CD14-positive monocyte (primary cell): ENCODE measurements at regions not wholly inside any gene's neighbourhood (a gene's known extent, or its start where the extent isn't known, plus 50 kb on each side); places are given as distances from the start of the nearest gene placed in this dataset.

ENCODE experiments used
- DNase-seq, 3 donors: peaks; one replicate each; pipeline ENCODE4 v3.0.0-alpha.2; 2011 to 2022
- H2AFZ ChIP-seq: 2 replicates; pipeline ENCODE4 v1.6.0; 2012; ENCODE audit warnings: mild to moderate bottlenecking, low read depth, low read length, inconsistent platforms; ENCODE audit not compliant: insufficient read depth, poor library complexity, severe bottlenecking
- H3K27ac ChIP-seq, 2 donors: 1 replicate in 1 of 2; 2 replicates in 1 of 2; pipeline ENCODE4 v1.5.1; 2012 to 2013; ENCODE audit warnings: low read length in 2 of 2, control low read depth in 1 of 2, inconsistent platforms in 1 of 2, low read depth in 1 of 2, mild to moderate bottlenecking in 1 of 2
- H3K27me3 ChIP-seq, 2 donors: one replicate each; pipeline versions ENCODE4 v1.6.0 to v1.6.1; 2011 to 2013; ENCODE audit warnings: low read length in 2 of 2; ENCODE audit not compliant: control insufficient read depth in 2 of 2, insufficient read depth in 2 of 2
- H3K36me3 ChIP-seq, 2 donors: replicated peaks in 1 of 2; 1 replicate in 1 of 2; 2 replicates in 1 of 2; pipeline versions ENCODE4 v1.5.1 to v1.6.1; 2012 to 2013; ENCODE audit warnings: low read length in 2 of 2, control low read depth in 1 of 2, inconsistent platforms in 1 of 2, mild to moderate bottlenecking in 1 of 2; ENCODE audit not compliant: insufficient read depth in 2 of 2, control insufficient read depth in 1 of 2
- H3K4me1 ChIP-seq, 2 donors: 1 replicate in 1 of 2; 2 replicates in 1 of 2; pipeline versions ENCODE4 v1.5.1 to v1.6.1; 2012 to 2013; ENCODE audit warnings: low read length in 2 of 2, control low read depth in 1 of 2, inconsistent platforms in 1 of 2, mild to moderate bottlenecking in 1 of 2, moderate library complexity in 1 of 2; ENCODE audit not compliant: insufficient read depth in 2 of 2, control insufficient read depth in 1 of 2
- H3K4me2 ChIP-seq: replicated peaks from 2 replicates; pipeline ENCODE3; 2012; ENCODE audit warnings: low read length, moderate library complexity, mild to moderate bottlenecking; ENCODE audit not compliant: poor library complexity, severe bottlenecking; ENCODE audit errors: extremely low read depth
- H3K4me3 ChIP-seq, 3 experiments: fragments of 200-600 bp in 1 of 3; sonication (generic) in 1 of 3; replicated peaks in 1 of 3; 1 replicate in 2 of 3; 2 replicates in 1 of 3; pipeline ENCODE4 v1.5.1; 2011 to 2013; ENCODE audit warnings: low read length in 3 of 3, mild to moderate bottlenecking in 3 of 3, control low read depth in 2 of 3, low read depth in 2 of 3, inconsistent platforms in 1 of 3, moderate library complexity in 1 of 3
- H3K79me2 ChIP-seq: 2 replicates; pipeline ENCODE4 v1.6.0; 2012; ENCODE audit warnings: mild to moderate bottlenecking, control low read depth, inconsistent platforms, low read length, moderate library complexity; ENCODE audit not compliant: insufficient read depth
- H3K9ac ChIP-seq: 2 replicates; pipeline ENCODE4 v1.6.0; 2017; ENCODE audit warnings: low read length, mild to moderate bottlenecking; ENCODE audit not compliant: insufficient read depth, poor library complexity, severe bottlenecking
- H3K9me3 ChIP-seq, 2 donors: replicated peaks in 1 of 2; 1 replicate in 1 of 2; 2 replicates in 1 of 2; pipeline versions ENCODE4 v1.5.1 to v1.6.1; 2012 to 2013; ENCODE audit warnings: low read length in 2 of 2, control low read depth in 1 of 2; ENCODE audit not compliant: control insufficient read depth in 1 of 2, insufficient read depth in 1 of 2
- H4K20me1 ChIP-seq: 2 replicates; pipeline ENCODE4 v1.6.0; 2012; ENCODE audit warnings: mild to moderate bottlenecking, low read length, control low read depth, moderate library complexity; ENCODE audit not compliant: insufficient read depth
- H3K27ac Mint-ChIP-seq, 7 donors: one replicate each; pipeline ENCODE4 v1.8.0; 2020; ENCODE audit warnings: mild to moderate bottlenecking in 7 of 7, mixed read lengths in 7 of 7, moderate library complexity in 6 of 7, inconsistent platforms in 2 of 7
- H3K27me3 Mint-ChIP-seq, 3 donors: one replicate each; pipeline ENCODE4 v1.8.0; 2021 to 2022; ENCODE audit warnings: low read depth in 3 of 3, mild to moderate bottlenecking in 3 of 3, mixed read lengths in 3 of 3, moderate library complexity in 3 of 3, inconsistent platforms in 1 of 3
- H3K36me3 Mint-ChIP-seq, 2 donors: one replicate each; pipeline ENCODE4 v1.8.0; 2020; ENCODE audit warnings: mixed read lengths in 2 of 2, inconsistent platforms in 1 of 2, mild to moderate bottlenecking in 1 of 2
- H3K4me1 Mint-ChIP-seq: one replicate; pipeline ENCODE4 v1.8.0; 2020; ENCODE audit warnings: mild to moderate bottlenecking, mixed read lengths
- H3K4me3 Mint-ChIP-seq, 2 donors: one replicate each; pipeline ENCODE4 v1.8.0; 2020; ENCODE audit warnings: mild to moderate bottlenecking in 2 of 2, mixed read lengths in 2 of 2, moderate library complexity in 1 of 2
- H3K9me3 Mint-ChIP-seq, 7 donors: one replicate each; pipeline ENCODE4 v1.8.0; 2020 to 2022; ENCODE audit warnings: mixed read lengths in 7 of 7, mild to moderate bottlenecking in 6 of 7, moderate library complexity in 6 of 7, inconsistent platforms in 2 of 7
- WGBS: methylation state at CpG from one replicate; pipeline ENCODE4 v1.1.5; 2013; ENCODE audit warnings: missing lambda C conversion rate; ENCODE audit not compliant: insufficient coverage; 5-methylcytosine and 5-hydroxymethylcytosine counted together
- intact Hi-C, 2 donors: fragments of 100-400 bp; cut with micrococcal nuclease; formaldehyde crosslinking; loops; one replicate each; pipeline versions ENCODE4 v1.15.0 to v1.15.1; 2023
- TF ChIP-seq, protein P1 (sequence below): fragments of 200-600 bp; IDR thresholded peaks from one replicate; pipeline ENCODE4 v1.8.0; 2022; ENCODE audit warnings: antibody characterized with exemption, mild to moderate bottlenecking

DNA sequence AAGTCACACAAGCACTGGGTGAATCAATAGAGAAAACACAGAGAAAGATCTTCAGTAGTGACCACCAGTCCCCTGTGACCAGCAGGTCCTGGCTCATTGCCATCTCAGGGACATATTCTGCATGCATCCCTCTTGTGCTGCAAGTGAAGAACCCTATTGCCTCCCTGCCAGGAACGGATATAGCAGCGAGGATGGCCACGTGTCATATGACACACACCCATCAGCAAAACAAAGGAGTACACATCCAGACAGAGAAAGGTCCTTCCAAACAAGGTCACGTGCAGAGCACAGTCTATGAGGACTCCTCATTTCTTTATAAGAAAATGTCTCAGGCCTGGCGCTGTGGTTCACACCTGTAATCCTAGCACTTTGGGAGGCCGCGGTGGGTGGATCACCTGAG is 638.4 kb downstream of the FLRT2 start:
- H3K27ac Mint-ChIP-seq = peak overlapping the region in 1 of 7 donors; percentile 16

DNA sequence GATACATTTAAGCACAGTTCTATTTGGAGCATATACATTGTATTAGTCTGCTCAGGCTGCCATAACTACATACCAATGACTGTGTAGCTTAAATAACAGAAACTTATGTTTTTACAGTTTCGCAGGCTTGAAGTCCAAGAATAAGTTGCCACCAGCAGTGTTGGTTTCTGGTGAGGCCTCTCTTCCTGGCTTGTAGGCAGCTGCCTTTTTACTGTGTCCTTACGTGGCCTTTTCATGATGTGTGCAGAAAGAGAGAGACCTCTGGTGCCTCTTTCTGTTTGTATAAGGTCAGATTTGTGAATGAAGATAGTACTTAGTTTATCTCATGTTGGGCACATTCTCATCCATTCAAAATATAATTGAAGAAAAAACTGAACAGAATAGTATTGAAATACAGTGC is 636.6 kb downstream of the FLRT2 start:
- Histone ChIP-seq H4K20me1 (no peaks in the 10 kb centered on the region), H3K4me1 (no peaks in the 10 kb centered on the region), H3K27ac (no peak overlapping the region), H3K27me3 (no peaks in the 10 kb centered on the region), H3K4me2 (no peak overlapping the region), H3K9me3 (peaks cover 0 to 4% of the 10 kb centered on the region in 2 donors), H3K36me3 (no peaks in the 10 kb centered on the region), H3K79me2 (no peaks in the 10 kb centered on the region), H3K9ac (no peak overlapping the region), H2AFZ (no peak overlapping the region), H3K4me3 (no peak overlapping the region)
- intact Hi-C loops = no loop called here
- Mint-ChIP-seq H3K4me1 (no peaks in the 10 kb centered on the region), H3K27ac (no peak overlapping the region), H3K36me3 (no peaks in the 10 kb centered on the region), H3K27me3 (no peaks in the 10 kb centered on the region), H3K4me3 (no peak overlapping the region), H3K9me3 (peaks cover 0 to 11% (median 4%) of the 10 kb centered on the region in 7 donors)
- 0% methylated on average over 1 of the region's 2 CpGs for WGBS
- TF ChIP-seq, protein P1, sequence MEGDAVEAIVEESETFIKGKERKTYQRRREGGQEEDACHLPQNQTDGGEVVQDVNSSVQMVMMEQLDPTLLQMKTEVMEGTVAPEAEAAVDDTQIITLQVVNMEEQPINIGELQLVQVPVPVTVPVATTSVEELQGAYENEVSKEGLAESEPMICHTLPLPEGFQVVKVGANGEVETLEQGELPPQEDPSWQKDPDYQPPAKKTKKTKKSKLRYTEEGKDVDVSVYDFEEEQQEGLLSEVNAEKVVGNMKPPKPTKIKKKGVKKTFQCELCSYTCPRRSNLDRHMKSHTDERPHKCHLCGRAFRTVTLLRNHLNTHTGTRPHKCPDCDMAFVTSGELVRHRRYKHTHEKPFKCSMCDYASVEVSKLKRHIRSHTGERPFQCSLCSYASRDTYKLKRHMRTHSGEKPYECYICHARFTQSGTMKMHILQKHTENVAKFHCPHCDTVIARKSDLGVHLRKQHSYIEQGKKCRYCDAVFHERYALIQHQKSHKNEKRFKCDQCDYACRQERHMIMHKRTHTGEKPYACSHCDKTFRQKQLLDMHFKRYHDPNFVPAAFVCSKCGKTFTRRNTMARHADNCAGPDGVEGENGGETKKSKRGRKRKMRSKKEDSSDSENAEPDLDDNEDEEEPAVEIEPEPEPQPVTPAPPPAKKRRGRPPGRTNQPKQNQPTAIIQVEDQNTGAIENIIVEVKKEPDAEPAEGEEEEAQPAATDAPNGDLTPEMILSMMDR = no peak
- no peak for DNase-seq

More for the DNA sequence above, 638.4 kb downstream of the FLRT2 start:
- no peak overlapping the region for H3K4me2 ChIP-seq
- no peak overlapping the region for H3K9ac ChIP-seq
- H2AFZ ChIP-seq = no peak overlapping the region
- H3K4me3 ChIP-seq = no peak overlapping the region
- no peaks in the 10 kb centered on the region for H3K4me1 ChIP-seq
- TF ChIP-seq, protein P1 = no peak
- WGBS = 89% methylated on average over 4 of the region's 7 CpGs
- H3K79me2 ChIP-seq = no peaks in the 10 kb centered on the region
- H3K36me3 Mint-ChIP-seq = no peaks in the 10 kb centered on the region
- DNase-seq = no peak
- H4K20me1 ChIP-seq = no peaks in the 10 kb centered on the region
- intact Hi-C loops = no loop called here
- H3K4me3 Mint-ChIP-seq = no peak overlapping the region
- no peaks in the 10 kb centered on the region for H3K36me3 ChIP-seq
- H3K27me3 Mint-ChIP-seq = no peaks in the 10 kb centered on the region
- H3K9me3 ChIP-seq = peaks cover 0 to 7% of the 10 kb centered on the region in 2 donors
- H3K27ac ChIP-seq = no peak overlapping the region
- H3K27me3 ChIP-seq = no peaks in the 10 kb centered on the region
- H3K4me1 Mint-ChIP-seq = no peaks in the 10 kb centered on the region
- peaks cover 1 to 9% (median 6%) of the 10 kb centered on the region in 7 donors for H3K9me3 Mint-ChIP-seq
